HepG2 (cell line): ENCODE measurements at regions not wholly inside any gene's neighbourhood (a gene's known extent, or its start where the extent isn't known, plus 50 kb on each side); places are given as distances from the start of the nearest gene placed in this dataset.
A peak's percentile ranks its signal among the peaks of the same experiment; 100 is the strongest.

Experiments
- DPF2 ChIP-seq: sonication (generic); formaldehyde crosslinking; IDR thresholded peaks from 2 replicates; pipeline ENCODE4 v1.4.0; 2020; ENCODE audit warnings: mild to moderate bottlenecking, low read depth, missing genetic modification reagents, borderline replicate concordance
- E2F5 ChIP-seq: sonication (generic); formaldehyde crosslinking; conservative IDR thresholded peaks from 2 replicates; pipeline ENCODE4 v1.4.0; 2020; ENCODE audit warnings: missing genetic modification reagents
- NR2F6 ChIP-seq, 2 experiments: IDR thresholded peaks; 2 replicates each; pipeline ENCODE4 v1.6.1; 2016; ENCODE audit warnings: antibody characterized with exemption in 1 of 2, mild to moderate bottlenecking in 1 of 2
- SATB2 ChIP-seq: sonication (generic); formaldehyde crosslinking; IDR thresholded peaks from 2 replicates; pipeline ENCODE4 v1.5.0; 2020; ENCODE audit warnings: missing genetic modification reagents
- ZBTB37 ChIP-seq: sonication (generic); formaldehyde crosslinking; IDR thresholded peaks from 2 replicates; pipeline ENCODE4 v1.4.0; 2020; ENCODE audit warnings: mild to moderate bottlenecking, missing genetic modification reagents
- ZNF224 ChIP-seq: sonication (generic); formaldehyde crosslinking; IDR thresholded peaks from 2 replicates; pipeline ENCODE4 v1.5.0; 2020; ENCODE audit warnings: mild to moderate bottlenecking, missing genetic modification reagents
- ZNF333 ChIP-seq: sonication (generic); formaldehyde crosslinking; IDR thresholded peaks from 2 replicates; pipeline ENCODE4 v1.4.0; 2020; ENCODE audit warnings: mild to moderate bottlenecking, missing genetic modification reagents, borderline replicate concordance
- ZNF34 ChIP-seq: sonication (generic); formaldehyde crosslinking; IDR thresholded peaks from 2 replicates; pipeline ENCODE4 v1.4.0; 2020; ENCODE audit warnings: mild to moderate bottlenecking, missing genetic modification reagents, borderline replicate concordance
- ZNF383 ChIP-seq: sonication (generic); formaldehyde crosslinking; IDR thresholded peaks from 2 replicates; pipeline ENCODE4 v1.4.0; 2020; ENCODE audit warnings: missing genetic modification reagents, mild to moderate bottlenecking, borderline replicate concordance
- ZNF564 ChIP-seq: sonication (generic); formaldehyde crosslinking; IDR thresholded peaks from 2 replicates; pipeline ENCODE4 v1.8.1; 2023; ENCODE audit warnings: mild to moderate bottlenecking, missing genetic modification reagents
- ZNF674 ChIP-seq: sonication (generic); formaldehyde crosslinking; IDR thresholded peaks from 2 replicates; pipeline ENCODE4 v1.5.0; 2020; ENCODE audit warnings: low read depth, mild to moderate bottlenecking, missing genetic modification reagents
- ZNF782 ChIP-seq: sonication (generic); formaldehyde crosslinking; IDR thresholded peaks from 2 replicates; pipeline ENCODE4 v1.4.0; 2020; ENCODE audit warnings: missing genetic modification reagents, mild to moderate bottlenecking, borderline replicate concordance
- ZUFSP ChIP-seq: sonication (generic); formaldehyde crosslinking; IDR thresholded peaks from 2 replicates; pipeline ENCODE4 v1.9.0; 2021; ENCODE audit warnings: missing genetic modification reagents, mild to moderate bottlenecking, borderline replicate concordance
- TF ChIP-seq, protein P1 (sequence below): sonication (generic); formaldehyde crosslinking; IDR thresholded peaks from 2 replicates; pipeline ENCODE4 v1.8.1; 2022; ENCODE audit warnings: low read depth, mild to moderate bottlenecking, missing genetic modification reagents
- TF ChIP-seq, protein P2 (sequence below): sonication (generic); formaldehyde crosslinking; IDR thresholded peaks from 2 replicates; pipeline ENCODE4 v1.5.0; 2020; ENCODE audit warnings: missing genetic modification reagents
- TF ChIP-seq, protein P3 (sequence below): sonication (generic); formaldehyde crosslinking; IDR thresholded peaks from 2 replicates; pipeline ENCODE4 v1.4.0; 2020; ENCODE audit warnings: missing genetic modification reagents

GRCh38 chr2:42959234-42960001 is 167.0 kb upstream of the HAAO start (continued):
- TF ChIP-seq ZBTB37 (CRISPR knock-in tag) (no peak), DPF2 (CRISPR knock-in tag) (no peak), SATB2 (CRISPR knock-in tag) (no peak), E2F5 (no peak), ZUFSP (CRISPR knock-in tag) (no peak), ZNF383 (CRISPR knock-in tag) (no peak; the same call in 1 of the 2 replicates), ZNF674 (no peak), ZNF34 (peak; percentile 81; the same call in 1 of the 2 replicates), ZNF224 (CRISPR knock-in tag) (no peak), ZNF782 (CRISPR knock-in tag) (no peak), ZNF333 (no peak), ZNF564 (CRISPR knock-in tag) (no peak), NR2F6 (IDR thresholded peaks at IDR 0.05) (peak; percentile 73), NR2F6 (CRISPR knock-in tag; IDR thresholded peaks at IDR 0.05) (peak; percentile 72)
- TF ChIP-seq, protein P1, sequence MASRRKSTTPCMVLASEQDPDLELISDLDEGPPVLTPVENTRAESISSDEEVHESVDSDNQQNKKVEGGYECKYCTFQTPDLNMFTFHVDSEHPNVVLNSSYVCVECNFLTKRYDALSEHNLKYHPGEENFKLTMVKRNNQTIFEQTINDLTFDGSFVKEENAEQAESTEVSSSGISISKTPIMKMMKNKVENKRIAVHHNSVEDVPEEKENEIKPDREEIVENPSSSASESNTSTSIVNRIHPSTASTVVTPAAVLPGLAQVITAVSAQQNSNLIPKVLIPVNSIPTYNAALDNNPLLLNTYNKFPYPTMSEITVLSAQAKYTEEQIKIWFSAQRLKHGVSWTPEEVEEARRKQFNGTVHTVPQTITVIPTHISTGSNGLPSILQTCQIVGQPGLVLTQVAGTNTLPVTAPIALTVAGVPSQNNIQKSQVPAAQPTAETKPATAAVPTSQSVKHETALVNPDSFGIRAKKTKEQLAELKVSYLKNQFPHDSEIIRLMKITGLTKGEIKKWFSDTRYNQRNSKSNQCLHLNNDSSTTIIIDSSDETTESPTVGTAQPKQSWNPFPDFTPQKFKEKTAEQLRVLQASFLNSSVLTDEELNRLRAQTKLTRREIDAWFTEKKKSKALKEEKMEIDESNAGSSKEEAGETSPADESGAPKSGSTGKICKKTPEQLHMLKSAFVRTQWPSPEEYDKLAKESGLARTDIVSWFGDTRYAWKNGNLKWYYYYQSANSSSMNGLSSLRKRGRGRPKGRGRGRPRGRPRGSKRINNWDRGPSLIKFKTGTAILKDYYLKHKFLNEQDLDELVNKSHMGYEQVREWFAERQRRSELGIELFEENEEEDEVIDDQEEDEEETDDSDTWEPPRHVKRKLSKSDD (CRISPR knock-in tag), result no peak
- TF ChIP-seq, protein P2, sequence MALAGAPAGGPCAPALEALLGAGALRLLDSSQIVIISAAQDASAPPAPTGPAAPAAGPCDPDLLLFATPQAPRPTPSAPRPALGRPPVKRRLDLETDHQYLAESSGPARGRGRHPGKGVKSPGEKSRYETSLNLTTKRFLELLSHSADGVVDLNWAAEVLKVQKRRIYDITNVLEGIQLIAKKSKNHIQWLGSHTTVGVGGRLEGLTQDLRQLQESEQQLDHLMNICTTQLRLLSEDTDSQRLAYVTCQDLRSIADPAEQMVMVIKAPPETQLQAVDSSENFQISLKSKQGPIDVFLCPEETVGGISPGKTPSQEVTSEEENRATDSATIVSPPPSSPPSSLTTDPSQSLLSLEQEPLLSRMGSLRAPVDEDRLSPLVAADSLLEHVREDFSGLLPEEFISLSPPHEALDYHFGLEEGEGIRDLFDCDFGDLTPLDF (CRISPR knock-in tag), result no peak
- TF ChIP-seq, protein P3, sequence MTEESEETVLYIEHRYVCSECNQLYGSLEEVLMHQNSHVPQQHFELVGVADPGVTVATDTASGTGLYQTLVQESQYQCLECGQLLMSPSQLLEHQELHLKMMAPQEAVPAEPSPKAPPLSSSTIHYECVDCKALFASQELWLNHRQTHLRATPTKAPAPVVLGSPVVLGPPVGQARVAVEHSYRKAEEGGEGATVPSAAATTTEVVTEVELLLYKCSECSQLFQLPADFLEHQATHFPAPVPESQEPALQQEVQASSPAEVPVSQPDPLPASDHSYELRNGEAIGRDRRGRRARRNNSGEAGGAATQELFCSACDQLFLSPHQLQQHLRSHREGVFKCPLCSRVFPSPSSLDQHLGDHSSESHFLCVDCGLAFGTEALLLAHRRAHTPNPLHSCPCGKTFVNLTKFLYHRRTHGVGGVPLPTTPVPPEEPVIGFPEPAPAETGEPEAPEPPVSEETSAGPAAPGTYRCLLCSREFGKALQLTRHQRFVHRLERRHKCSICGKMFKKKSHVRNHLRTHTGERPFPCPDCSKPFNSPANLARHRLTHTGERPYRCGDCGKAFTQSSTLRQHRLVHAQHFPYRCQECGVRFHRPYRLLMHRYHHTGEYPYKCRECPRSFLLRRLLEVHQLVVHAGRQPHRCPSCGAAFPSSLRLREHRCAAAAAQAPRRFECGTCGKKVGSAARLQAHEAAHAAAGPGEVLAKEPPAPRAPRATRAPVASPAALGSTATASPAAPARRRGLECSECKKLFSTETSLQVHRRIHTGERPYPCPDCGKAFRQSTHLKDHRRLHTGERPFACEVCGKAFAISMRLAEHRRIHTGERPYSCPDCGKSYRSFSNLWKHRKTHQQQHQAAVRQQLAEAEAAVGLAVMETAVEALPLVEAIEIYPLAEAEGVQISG (CRISPR knock-in tag), result no peak
